Neural cell (in vitro differentiated cells): ENCODE measurements at regions not wholly inside any gene's neighbourhood (a gene's known extent, or its start where the extent isn't known, plus 50 kb on each side); places are given as distances from the start of the nearest gene placed in this dataset.

Experiments used
- MXI1 ChIP-seq: fragments of 450-650 bp; conservative IDR thresholded peaks from 2 replicates; pipeline ENCODE4 v1.6.1; 2014; ENCODE audit warnings: antibody characterized with exemption, mild to moderate bottlenecking; ENCODE audit not compliant: poor library complexity, severe bottlenecking
- TAF1 ChIP-seq: IDR thresholded peaks from 2 replicates; pipeline ENCODE4 v1.6.1; 2012; ENCODE audit warnings: low read depth
- TF ChIP-seq, protein P1 (sequence below): fragments of 450-650 bp; IDR thresholded peaks from 2 replicates; pipeline ENCODE4 v1.5.1; 2014; ENCODE audit warnings: antibody characterized with exemption, mild to moderate bottlenecking, moderate library complexity; ENCODE audit not compliant: poor library complexity, severe bottlenecking

DNA sequence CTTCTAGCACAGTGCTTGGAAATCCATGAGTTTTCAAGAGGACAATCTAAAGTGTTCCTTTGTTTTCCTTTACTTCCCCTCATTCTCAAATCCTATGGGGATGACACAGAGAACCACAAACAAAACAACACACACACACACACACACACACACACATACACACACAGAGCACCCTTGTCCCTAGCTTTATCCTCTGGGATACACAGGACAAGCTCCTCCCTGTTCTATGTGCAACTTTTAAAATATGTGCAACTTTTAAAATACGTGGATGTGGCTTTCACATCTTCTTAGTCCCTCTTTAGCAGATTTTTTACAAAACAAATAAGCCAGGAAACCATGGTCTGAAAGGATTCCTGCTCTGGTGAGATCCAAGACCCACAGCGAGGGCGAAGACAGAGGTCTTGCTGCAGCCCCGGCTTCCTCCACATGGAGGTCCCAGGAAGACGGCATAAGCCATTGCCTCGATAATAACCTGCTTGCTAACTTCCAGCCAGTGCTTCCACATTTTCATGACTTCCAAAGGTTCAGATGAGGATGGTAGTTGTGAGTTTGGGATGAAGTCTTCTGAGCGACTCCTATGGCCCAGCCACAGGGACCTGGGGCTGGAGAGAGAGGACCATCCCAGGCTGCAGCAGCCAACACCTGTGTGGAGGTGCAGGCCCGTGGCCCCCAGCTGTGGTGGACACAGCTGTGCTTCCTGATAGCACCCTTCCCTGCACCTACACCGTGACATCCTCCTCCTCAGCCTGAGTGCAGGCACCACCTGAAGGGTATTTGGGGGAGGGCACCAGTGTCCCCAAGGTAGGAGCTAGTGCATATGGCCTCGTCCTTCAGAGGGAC is 62.8 kb upstream of the CD93 start:
- TF ChIP-seq, protein P1, sequence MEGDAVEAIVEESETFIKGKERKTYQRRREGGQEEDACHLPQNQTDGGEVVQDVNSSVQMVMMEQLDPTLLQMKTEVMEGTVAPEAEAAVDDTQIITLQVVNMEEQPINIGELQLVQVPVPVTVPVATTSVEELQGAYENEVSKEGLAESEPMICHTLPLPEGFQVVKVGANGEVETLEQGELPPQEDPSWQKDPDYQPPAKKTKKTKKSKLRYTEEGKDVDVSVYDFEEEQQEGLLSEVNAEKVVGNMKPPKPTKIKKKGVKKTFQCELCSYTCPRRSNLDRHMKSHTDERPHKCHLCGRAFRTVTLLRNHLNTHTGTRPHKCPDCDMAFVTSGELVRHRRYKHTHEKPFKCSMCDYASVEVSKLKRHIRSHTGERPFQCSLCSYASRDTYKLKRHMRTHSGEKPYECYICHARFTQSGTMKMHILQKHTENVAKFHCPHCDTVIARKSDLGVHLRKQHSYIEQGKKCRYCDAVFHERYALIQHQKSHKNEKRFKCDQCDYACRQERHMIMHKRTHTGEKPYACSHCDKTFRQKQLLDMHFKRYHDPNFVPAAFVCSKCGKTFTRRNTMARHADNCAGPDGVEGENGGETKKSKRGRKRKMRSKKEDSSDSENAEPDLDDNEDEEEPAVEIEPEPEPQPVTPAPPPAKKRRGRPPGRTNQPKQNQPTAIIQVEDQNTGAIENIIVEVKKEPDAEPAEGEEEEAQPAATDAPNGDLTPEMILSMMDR, result no peak
- TF ChIP-seq MXI1 (no peak), TAF1 (no peak)
